ENCODE measurements at regions not wholly inside any gene's neighbourhood (a gene's known extent, or its start where the extent isn't known, plus 50 kb on each side); places are given as distances from the start of the nearest gene placed in this dataset.

DNA sequence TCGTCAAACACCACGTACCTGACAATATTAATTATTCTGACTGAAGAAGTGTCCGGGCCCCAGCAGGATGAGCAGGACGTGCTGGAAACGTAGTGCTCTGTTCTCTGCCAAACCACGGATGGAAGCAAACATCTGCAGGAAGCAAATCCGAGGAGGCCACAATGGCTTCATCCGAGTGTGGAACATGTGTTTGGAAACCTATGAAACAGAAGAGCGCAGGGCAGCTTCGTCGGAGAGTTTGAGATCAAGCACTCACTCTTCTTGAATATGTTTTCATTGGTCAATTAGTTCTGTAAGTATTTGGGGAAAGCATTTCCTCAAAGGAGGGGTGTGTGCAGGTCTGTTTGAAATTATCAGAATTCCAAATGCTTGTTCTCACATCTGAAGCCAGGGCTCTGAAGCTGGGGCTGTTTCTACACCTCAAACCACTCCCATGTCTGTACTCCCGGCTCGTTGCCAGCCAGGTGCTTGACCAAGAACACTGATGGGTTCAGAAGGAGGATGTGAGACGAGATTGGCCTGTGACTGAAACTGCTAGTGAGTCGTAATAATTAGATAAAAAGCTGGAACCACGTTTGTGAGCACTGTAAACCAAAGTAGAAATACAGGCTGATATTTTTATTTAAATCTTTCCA, 356.6 kb upstream of the SALL3 start:
- TF ChIP-seq EZH2 (IDR thresholded peaks at IDR 0.05; ENCODE audit: low read length, missing control alignments) (no peak), CTCF (conservative IDR thresholded peaks at IDR 0.05 in 1 of 2, IDR thresholded peaks at IDR 0.05 in 1 of 2; ENCODE audit: low read depth in 1 of 2, low read length in 2 of 2) (no peak)

Measured in fibroblast of lung (primary cell).